WTC11 (cell line): ENCODE measurements at regions not wholly inside any gene's neighbourhood (a gene's known extent, or its start where the extent isn't known, plus 50 kb on each side); places are given as distances from the start of the nearest gene placed in this dataset.
"Not testable (repeated sequence)": the region's sequence is repeated elsewhere in the genome, so short reads cannot be mapped to it uniquely, and the experiment has no call there.

ENCODE experiments used
- ATAC-seq: fragments of 200-7000 bp; cut with Tn5 transposase; 2 replicates; pipeline ENCODE4 v1.10.0; 2021; ENCODE audit warnings: mild to moderate bottlenecking, moderate library complexity
- CTCF ChIA-PET: fragments of 300-600 bp; sonication (Branson Sonifier 250); formaldehyde crosslinking; loops from one replicate; lab custom pipeline; 2021; ENCODE audit warnings: antibody characterized with exemption; lab: Charles Lee
- POLR2A ChIA-PET: fragments of 350-600 bp; sonication (Branson Sonifier 250); formaldehyde crosslinking; loops from one replicate; lab custom pipeline; 2021; ENCODE audit warnings: antibody characterized with exemption; lab: Charles Lee
- DNase-seq: peaks from one replicate; pipeline ENCODE4 v3.0.0; 2021; ENCODE audit warnings: low spot score
- H3K27ac Mint-ChIP-seq: 2 replicates; pipeline ENCODE4 v1.8.0; 2021; ENCODE audit warnings: mixed read lengths
- H3K27me3 Mint-ChIP-seq: 2 replicates; pipeline ENCODE4 v1.8.0; 2021; ENCODE audit warnings: low read depth, mild to moderate bottlenecking, moderate library complexity, mixed read lengths
- H3K36me3 Mint-ChIP-seq: 2 replicates; pipeline ENCODE4 v1.8.0; 2021; ENCODE audit warnings: mixed read lengths
- H3K4me1 Mint-ChIP-seq: 2 replicates; pipeline ENCODE4 v1.8.0; 2022; ENCODE audit warnings: mixed read lengths
- H3K4me3 Mint-ChIP-seq: 2 replicates; pipeline ENCODE4 v1.8.0; 2021; ENCODE audit warnings: mild to moderate bottlenecking, moderate library complexity, mixed read lengths
- H3K9me3 Mint-ChIP-seq: 2 replicates; pipeline ENCODE4 v1.8.0; 2021; ENCODE audit warnings: mixed read lengths
- CREM ChIP-seq: sonication (generic); formaldehyde crosslinking; IDR thresholded peaks from 2 replicates; pipeline ENCODE4 v1.8.1; 2022; ENCODE audit warnings: mild to moderate bottlenecking, missing genetic modification reagents, moderate library complexity
- FOXK1 ChIP-seq: sonication (generic); formaldehyde crosslinking; IDR thresholded peaks from 2 replicates; pipeline ENCODE4 v1.8.0; 2022; ENCODE audit warnings: mild to moderate bottlenecking, moderate library complexity, missing genetic modification reagents
- NFE2L1 ChIP-seq: sonication (generic); formaldehyde crosslinking; IDR thresholded peaks from 2 replicates; pipeline ENCODE4 v1.8.1; 2023; ENCODE audit warnings: missing genetic modification reagents
- NR3C1 ChIP-seq: sonication (generic); formaldehyde crosslinking; conservative IDR thresholded peaks from 2 replicates; pipeline ENCODE4 v1.8.1; 2023; ENCODE audit warnings: low read depth, mild to moderate bottlenecking, missing genetic modification reagents
- SMAD3 ChIP-seq: sonication (generic); formaldehyde crosslinking; IDR thresholded peaks from 2 replicates; pipeline ENCODE4 v1.8.0; 2022; ENCODE audit warnings: missing genetic modification reagents, mild to moderate bottlenecking, borderline replicate concordance
- ZNF219 ChIP-seq: sonication (generic); formaldehyde crosslinking; IDR thresholded peaks from 2 replicates; pipeline ENCODE4 v1.8.0; 2023; ENCODE audit warnings: missing genetic modification reagents, mild to moderate bottlenecking, borderline replicate concordance
- ZNF232 ChIP-seq: sonication (generic); formaldehyde crosslinking; IDR thresholded peaks from 2 replicates; pipeline ENCODE4 v1.8.0; 2022; ENCODE audit warnings: mild to moderate bottlenecking, missing genetic modification reagents
- ZNF423 ChIP-seq: fragments of 250-450 bp; sonication (Bioruptor Pico); IDR thresholded peaks from 2 replicates; pipeline ENCODE4 v2.1.2; 2022; ENCODE audit warnings: mild to moderate bottlenecking, moderate library complexity
- TF ChIP-seq, protein P1 (sequence below): sonication (generic); formaldehyde crosslinking; IDR thresholded peaks from 2 replicates; pipeline ENCODE4 v1.8.1; 2023; ENCODE audit warnings: mild to moderate bottlenecking, missing genetic modification reagents, moderate library complexity
- TF ChIP-seq, protein P2 (sequence below): sonication (generic); formaldehyde crosslinking; IDR thresholded peaks from 2 replicates; pipeline ENCODE4 v1.8.1; 2023; ENCODE audit warnings: mild to moderate bottlenecking, missing genetic modification reagents
- TF ChIP-seq, protein P3 (sequence below): sonication (generic); formaldehyde crosslinking; IDR thresholded peaks from 2 replicates; pipeline ENCODE4 v1.8.1; 2023; ENCODE audit warnings: mild to moderate bottlenecking, missing genetic modification reagents, borderline replicate concordance
- TF ChIP-seq, protein P4 (sequence below): sonication (generic); formaldehyde crosslinking; IDR thresholded peaks from 2 replicates; pipeline ENCODE4 v1.8.1; 2022; ENCODE audit warnings: low read depth, missing genetic modification reagents, borderline replicate concordance
- TF ChIP-seq, protein P5 (sequence below): sonication (generic); formaldehyde crosslinking; IDR thresholded peaks from 2 replicates; pipeline ENCODE4 v1.8.1; 2022; ENCODE audit warnings: missing genetic modification reagents, borderline replicate concordance
- TF ChIP-seq, protein P6 (sequence below): sonication (generic); formaldehyde crosslinking; conservative IDR thresholded peaks from 2 replicates; pipeline ENCODE4 v1.8.1; 2023; ENCODE audit warnings: mild to moderate bottlenecking, low read depth, missing genetic modification reagents, moderate library complexity

DNA sequence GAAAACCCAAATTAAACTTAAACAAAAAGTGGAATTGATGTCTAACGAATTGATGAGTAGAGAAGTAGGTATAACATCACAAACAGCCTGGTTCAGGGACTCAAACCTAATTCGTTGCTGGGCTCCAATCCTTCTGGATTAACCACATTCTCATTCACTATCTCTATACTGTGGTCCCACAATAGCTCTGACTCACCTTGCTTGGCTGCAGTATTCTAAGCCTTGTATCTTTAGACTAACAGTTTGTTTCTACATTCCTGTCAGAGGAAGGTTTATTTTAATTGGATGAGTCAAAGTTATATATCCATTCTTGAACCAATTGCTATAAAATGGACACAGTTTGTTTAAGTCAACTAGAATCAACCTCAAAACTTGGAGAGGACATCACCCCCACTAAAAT, 530.5 kb upstream of the PTCHD4 start:
- no peak for ATAC-seq
- no peak for DNase-seq
- no peaks in the 10 kb centered on the region for H3K4me1 Mint-ChIP-seq
- peaks cover 36% of the 10 kb centered on the region for H3K9me3 Mint-ChIP-seq
- ChIA-PET POLR2A (no interaction called here), CTCF (no interaction called here)
- H3K27ac Mint-ChIP-seq: no peak overlapping the region
- H3K27me3 Mint-ChIP-seq: peaks cover 3% of the 10 kb centered on the region; the same call in 1 of the 2 replicates
- TF ChIP-seq, protein P1, sequence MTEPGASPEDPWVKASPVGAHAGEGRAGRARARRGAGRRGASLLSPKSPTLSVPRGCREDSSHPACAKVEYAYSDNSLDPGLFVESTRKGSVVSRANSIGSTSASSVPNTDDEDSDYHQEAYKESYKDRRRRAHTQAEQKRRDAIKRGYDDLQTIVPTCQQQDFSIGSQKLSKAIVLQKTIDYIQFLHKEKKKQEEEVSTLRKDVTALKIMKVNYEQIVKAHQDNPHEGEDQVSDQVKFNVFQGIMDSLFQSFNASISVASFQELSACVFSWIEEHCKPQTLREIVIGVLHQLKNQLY (CRISPR knock-in tag): no peak
- H3K4me3 Mint-ChIP-seq: no peak overlapping the region
- peaks cover 18% of the 10 kb centered on the region for H3K36me3 Mint-ChIP-seq

DNA sequence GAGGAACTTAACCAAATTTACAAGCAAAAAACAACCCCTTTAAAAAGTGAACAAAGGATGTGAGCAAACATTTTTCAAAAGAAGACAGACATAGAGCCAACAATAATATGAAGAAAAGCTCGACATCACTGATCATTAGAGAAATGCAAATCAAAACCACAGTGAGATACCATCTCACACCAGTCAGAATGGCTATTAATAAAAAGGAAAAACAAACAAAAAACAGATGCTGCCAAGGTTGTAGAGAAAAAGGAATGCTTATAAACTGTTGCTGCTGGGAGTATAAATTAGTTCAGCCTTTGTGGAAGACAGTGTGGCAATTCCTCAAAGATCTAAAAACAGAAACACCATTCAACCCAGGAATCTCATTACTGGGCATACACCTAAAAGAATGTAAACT, 527.8 kb upstream of the PTCHD4 start:
- CTCF ChIA-PET, H3K4me3 Mint-ChIP-seq, H3K4me1 Mint-ChIP-seq, DNase-seq, POLR2A ChIA-PET, H3K27ac Mint-ChIP-seq, H3K27me3 Mint-ChIP-seq, ATAC-seq: not testable (repeated sequence)
- peaks cover 33% of the 10 kb centered on the region for H3K9me3 Mint-ChIP-seq
- peaks cover 18% of the 10 kb centered on the region for H3K36me3 Mint-ChIP-seq

DNA sequence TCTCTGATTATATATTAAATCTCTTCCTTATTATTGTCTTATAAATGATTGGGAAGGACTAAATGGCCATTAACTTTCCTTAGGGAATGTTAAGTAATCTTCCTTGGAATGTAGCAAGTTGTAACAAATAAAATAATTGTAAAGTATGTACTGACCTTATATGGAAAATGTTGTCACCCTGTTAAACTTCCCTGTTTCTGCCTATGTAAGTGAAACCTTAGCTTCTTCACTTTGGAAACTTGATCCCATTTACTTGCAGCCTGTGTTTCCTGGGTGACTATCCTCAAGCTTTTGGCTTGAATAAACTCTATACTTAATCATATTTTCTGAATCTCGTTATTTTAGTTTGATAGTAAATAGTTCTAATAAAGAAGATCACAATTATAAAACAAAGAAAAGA, 519.5 kb upstream of the PTCHD4 start:
- ChIA-PET POLR2A (no interaction called here), CTCF (no interaction called here)
- Mint-ChIP-seq H3K27me3 (no peaks in the 10 kb centered on the region), H3K36me3 (no peaks in the 10 kb centered on the region), H3K4me1 (peaks cover 4% of the 10 kb centered on the region), H3K9me3 (no peaks in the 10 kb centered on the region), H3K4me3 (no peak overlapping the region), H3K27ac (no peak overlapping the region)
- TF ChIP-seq, protein P2, sequence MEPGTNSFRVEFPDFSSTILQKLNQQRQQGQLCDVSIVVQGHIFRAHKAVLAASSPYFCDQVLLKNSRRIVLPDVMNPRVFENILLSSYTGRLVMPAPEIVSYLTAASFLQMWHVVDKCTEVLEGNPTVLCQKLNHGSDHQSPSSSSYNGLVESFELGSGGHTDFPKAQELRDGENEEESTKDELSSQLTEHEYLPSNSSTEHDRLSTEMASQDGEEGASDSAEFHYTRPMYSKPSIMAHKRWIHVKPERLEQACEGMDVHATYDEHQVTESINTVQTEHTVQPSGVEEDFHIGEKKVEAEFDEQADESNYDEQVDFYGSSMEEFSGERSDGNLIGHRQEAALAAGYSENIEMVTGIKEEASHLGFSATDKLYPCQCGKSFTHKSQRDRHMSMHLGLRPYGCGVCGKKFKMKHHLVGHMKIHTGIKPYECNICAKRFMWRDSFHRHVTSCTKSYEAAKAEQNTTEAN (CRISPR knock-in tag): no peak
- TF ChIP-seq, protein P3, sequence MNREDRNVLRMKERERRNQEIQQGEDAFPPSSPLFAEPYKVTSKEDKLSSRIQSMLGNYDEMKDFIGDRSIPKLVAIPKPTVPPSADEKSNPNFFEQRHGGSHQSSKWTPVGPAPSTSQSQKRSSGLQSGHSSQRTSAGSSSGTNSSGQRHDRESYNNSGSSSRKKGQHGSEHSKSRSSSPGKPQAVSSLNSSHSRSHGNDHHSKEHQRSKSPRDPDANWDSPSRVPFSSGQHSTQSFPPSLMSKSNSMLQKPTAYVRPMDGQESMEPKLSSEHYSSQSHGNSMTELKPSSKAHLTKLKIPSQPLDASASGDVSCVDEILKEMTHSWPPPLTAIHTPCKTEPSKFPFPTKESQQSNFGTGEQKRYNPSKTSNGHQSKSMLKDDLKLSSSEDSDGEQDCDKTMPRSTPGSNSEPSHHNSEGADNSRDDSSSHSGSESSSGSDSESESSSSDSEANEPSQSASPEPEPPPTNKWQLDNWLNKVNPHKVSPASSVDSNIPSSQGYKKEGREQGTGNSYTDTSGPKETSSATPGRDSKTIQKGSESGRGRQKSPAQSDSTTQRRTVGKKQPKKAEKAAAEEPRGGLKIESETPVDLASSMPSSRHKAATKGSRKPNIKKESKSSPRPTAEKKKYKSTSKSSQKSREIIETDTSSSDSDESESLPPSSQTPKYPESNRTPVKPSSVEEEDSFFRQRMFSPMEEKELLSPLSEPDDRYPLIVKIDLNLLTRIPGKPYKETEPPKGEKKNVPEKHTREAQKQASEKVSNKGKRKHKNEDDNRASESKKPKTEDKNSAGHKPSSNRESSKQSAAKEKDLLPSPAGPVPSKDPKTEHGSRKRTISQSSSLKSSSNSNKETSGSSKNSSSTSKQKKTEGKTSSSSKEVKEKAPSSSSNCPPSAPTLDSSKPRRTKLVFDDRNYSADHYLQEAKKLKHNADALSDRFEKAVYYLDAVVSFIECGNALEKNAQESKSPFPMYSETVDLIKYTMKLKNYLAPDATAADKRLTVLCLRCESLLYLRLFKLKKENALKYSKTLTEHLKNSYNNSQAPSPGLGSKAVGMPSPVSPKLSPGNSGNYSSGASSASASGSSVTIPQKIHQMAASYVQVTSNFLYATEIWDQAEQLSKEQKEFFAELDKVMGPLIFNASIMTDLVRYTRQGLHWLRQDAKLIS (CRISPR knock-in tag): no peak
- no peak for DNase-seq
- no peak for ATAC-seq

DNA sequence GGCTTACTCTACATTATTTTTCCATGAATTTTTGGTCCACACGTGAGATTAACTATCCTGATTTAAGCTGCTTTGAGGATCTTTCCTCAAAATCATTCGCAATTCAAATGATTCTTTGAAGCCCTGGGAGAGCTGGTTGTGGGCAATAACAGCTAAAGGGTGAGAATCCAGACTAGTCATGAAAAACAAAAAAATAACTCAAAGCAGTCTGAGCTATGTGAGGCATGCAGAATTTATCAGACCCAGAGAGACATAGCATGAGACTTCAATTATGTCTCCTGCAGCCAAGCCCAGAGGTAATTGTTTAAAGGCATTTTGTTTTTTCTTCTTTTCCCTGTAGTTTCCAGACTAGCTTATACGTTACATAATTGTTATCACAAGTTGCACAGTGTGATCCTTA, 517.3 kb upstream of the PTCHD4 start:
- Mint-ChIP-seq H3K4me1 (peaks cover 9% of the 10 kb centered on the region), H3K4me3 (no peak overlapping the region), H3K9me3 (no peaks in the 10 kb centered on the region), H3K27ac (no peak overlapping the region), H3K36me3 (no peaks in the 10 kb centered on the region), H3K27me3 (no peaks in the 10 kb centered on the region)
- ChIA-PET POLR2A (no interaction called here), CTCF (no interaction called here)
- no peak for DNase-seq
- ATAC-seq: no peak
- TF ChIP-seq CREM (CRISPR knock-in tag) (no peak), NR3C1 (no peak), ZNF423 (CRISPR knock-in tag) (no peak), NFE2L1 (CRISPR knock-in tag) (no peak), SMAD3 (CRISPR knock-in tag) (no peak), FOXK1 (CRISPR knock-in tag) (no peak), ZNF219 (CRISPR knock-in tag) (no peak), ZNF232 (CRISPR knock-in tag) (no peak)
- TF ChIP-seq, protein P4, sequence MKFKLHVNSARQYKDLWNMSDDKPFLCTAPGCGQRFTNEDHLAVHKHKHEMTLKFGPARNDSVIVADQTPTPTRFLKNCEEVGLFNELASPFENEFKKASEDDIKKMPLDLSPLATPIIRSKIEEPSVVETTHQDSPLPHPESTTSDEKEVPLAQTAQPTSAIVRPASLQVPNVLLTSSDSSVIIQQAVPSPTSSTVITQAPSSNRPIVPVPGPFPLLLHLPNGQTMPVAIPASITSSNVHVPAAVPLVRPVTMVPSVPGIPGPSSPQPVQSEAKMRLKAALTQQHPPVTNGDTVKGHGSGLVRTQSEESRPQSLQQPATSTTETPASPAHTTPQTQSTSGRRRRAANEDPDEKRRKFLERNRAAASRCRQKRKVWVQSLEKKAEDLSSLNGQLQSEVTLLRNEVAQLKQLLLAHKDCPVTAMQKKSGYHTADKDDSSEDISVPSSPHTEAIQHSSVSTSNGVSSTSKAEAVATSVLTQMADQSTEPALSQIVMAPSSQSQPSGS: no peak
- TF ChIP-seq, protein P5, sequence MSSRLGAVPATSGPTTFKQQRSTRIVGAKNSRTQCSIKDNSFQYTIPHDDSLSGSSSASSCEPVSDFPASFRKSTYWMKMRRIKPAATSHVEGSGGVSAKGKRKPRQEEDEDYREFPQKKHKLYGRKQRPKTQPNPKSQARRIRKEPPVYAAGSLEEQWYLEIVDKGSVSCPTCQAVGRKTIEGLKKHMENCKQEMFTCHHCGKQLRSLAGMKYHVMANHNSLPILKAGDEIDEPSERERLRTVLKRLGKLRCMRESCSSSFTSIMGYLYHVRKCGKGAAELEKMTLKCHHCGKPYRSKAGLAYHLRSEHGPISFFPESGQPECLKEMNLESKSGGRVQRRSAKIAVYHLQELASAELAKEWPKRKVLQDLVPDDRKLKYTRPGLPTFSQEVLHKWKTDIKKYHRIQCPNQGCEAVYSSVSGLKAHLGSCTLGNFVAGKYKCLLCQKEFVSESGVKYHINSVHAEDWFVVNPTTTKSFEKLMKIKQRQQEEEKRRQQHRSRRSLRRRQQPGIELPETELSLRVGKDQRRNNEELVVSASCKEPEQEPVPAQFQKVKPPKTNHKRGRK (CRISPR knock-in tag): no peak
- TF ChIP-seq, protein P6, sequence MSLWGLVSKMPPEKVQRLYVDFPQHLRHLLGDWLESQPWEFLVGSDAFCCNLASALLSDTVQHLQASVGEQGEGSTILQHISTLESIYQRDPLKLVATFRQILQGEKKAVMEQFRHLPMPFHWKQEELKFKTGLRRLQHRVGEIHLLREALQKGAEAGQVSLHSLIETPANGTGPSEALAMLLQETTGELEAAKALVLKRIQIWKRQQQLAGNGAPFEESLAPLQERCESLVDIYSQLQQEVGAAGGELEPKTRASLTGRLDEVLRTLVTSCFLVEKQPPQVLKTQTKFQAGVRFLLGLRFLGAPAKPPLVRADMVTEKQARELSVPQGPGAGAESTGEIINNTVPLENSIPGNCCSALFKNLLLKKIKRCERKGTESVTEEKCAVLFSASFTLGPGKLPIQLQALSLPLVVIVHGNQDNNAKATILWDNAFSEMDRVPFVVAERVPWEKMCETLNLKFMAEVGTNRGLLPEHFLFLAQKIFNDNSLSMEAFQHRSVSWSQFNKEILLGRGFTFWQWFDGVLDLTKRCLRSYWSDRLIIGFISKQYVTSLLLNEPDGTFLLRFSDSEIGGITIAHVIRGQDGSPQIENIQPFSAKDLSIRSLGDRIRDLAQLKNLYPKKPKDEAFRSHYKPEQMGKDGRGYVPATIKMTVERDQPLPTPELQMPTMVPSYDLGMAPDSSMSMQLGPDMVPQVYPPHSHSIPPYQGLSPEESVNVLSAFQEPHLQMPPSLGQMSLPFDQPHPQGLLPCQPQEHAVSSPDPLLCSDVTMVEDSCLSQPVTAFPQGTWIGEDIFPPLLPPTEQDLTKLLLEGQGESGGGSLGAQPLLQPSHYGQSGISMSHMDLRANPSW (CRISPR knock-in tag): no peak
